ENCODE measurements at regions not wholly inside any gene's neighbourhood (a gene's known extent, or its start where the extent isn't known, plus 50 kb on each side); places are given as distances from the start of the nearest gene placed in this dataset.
"Not testable (repeated sequence)": the region's sequence is repeated elsewhere in the genome, so short reads cannot be mapped to it uniquely, and the experiment has no call there.

DNA sequence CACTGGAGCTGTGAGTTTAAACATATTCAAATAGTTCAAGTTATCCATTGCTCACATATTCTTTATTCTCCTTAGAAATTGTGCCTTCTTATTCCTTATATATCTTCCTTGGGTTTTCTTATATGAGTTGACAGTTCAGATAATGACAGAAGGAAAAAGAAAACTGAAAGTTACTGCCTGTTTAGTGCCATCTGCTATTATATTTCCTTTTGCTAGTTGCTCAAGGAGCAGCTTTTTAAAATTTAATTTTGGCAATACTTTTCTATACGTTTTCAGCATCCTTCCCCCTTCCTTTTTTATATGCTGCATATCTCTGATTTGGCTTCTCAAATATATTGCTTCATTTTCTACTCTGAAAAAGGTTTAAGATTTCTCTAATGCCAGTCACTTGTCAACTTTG, 903.1 kb upstream of the SPRY2 start:
- no peak for DNase-seq (ENCODE audit: low read depth)

DNA sequence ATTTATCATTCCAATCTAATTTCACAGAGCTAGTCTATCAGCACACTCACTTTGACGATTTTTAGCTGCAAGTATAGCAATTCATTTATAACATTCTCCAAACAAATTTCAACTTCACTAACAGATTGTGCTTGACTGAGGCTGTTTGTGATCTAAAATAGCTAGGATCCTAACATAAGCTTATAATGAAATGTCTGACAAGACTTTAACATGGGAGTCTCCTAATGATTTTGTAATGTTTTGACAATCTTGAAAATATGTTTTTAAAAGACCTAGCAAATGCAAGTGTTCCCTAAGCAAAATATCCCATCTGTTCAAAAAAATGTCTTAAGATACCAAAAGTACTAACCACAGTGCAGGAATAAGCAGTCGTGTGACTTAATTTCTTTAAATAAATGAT, 889.5 kb upstream of the SPRY2 start:
- no peak for DNase-seq (ENCODE audit: low read depth)

DNA sequence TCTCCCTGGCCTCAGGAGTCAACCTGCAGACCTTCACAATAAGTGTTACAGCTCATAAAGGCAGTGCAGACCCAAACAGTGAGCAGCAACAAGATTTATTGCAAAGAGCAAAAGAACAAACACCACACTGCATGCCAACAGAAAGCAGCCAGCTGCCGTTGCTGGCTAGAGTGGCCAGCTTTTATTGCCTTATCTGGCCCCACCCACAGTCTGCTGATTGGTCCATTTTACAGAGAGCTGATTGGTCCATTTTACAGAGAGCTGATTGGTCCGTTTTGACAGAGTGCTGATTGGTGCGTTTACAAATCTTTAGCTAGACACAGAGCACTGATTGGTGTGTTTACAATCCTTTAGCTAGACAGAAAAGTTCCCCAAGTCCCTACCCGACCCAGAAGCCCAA, 885.9 kb upstream of the SPRY2 start:
- not testable (repeated sequence) for DNase-seq (ENCODE audit: low read depth)

DNA sequence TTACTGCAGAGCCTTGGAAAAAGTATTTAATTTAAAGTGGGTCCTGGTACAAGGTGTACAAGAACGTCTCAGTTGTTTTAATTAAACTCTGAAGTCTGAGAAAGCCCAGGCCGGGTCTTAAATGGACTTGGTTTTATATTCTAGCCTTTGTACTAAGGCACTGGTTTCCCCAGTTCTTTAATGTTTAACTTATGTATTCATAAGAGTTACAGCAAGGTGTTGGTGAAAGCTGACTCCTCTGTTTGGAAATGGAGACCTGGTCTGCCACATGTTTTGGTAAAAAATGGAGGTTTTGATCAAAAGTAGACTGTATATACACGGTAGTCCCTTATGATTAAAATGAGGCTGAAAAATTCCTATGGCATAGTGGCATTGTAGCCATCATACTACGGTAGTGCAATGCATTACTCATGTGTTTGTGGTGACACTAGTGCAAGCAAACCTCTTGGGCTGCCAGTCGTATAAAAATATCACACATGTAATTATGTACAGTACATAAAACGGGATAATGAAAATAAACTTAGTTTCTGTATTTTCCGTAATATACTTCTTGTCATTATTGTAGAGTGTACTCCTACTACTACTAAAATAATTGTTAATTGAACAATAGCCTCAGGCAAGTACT, 883.4 kb upstream of the SPRY2 start:
- no peak for DNase-seq (ENCODE audit: low read depth)

DNA sequence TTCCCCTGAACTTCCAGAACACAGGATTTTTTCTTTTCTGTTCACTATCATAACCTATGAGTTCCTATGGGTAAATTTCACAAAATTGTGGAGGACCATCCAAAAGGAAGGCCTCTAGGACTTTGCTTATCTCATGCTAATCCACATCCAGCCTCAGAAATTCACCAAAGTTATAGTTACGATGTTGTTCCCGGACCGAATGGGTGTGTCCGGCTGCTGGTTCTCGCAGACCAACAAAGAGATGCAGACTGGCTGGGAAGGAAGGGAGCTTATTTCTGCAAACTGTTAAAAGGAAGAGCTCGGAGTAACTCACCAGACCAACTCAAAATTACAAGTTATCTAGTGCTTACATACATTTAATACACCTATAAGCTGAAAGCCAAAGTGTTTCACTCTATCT, 882.9 kb upstream of the SPRY2 start:
- DNase-seq (ENCODE audit: low read depth), result no peak

DNA sequence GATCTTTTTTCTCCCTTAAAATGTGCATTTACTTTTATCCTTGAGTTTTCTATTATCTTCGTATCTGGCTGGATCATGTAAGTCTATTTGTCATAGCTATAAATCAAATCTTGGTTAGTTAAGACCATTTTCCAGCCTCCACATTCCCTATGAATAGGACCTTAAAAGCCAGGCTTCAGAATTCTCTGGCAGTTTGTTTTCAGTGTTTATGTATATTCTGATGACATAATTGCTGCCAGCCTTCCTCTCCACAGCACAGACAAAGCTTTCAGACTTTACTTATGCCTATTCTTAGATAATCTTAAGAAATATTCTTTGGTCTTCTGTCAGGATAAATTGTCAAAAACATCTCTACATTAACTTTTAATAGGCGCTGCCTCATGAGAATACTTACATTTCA, 870.8 kb upstream of the SPRY2 start:
- no peak for DNase-seq (ENCODE audit: low read depth)

DNA sequence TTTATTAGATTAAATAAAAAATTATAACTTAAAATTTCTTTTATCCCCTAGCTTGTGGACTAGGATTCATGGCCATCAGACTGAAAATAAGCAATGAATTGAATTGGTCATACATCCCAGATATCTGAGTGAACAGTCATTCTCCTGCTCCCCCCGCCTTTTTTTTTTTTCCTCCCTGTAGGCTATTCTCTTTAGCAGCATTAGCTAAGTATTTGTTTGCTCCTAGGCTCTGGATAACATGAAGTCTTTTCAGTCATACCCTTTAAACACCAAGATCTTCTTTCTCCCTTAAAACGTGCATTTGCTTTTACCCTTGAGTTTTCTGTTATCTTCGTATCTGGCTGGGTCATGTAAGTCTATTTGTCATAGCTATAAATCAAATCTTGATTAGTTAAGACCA, 866.7 kb upstream of the SPRY2 start:
- DNase-seq (ENCODE audit: low read depth), result no peak

DNA sequence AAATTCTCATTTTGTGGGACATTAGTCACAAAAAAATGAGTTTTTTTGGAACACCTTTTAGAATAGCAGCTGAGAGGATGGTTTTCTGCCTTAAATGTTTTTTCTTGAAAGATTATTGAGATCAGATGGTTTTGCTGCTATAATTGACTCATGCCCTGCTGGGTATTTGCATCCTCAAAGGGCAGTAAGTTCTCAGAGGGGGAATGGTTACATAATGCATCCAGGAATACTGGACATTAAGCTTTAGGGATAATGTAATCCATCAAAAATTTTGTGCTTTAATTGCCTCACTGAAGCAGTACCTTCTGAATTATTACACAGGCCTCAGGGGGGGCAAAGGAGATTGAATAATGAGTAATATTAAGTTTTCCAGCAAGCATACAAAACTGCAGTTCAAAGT, 866.3 kb upstream of the SPRY2 start:
- DNase-seq (ENCODE audit: low read depth), result no peak

DNA sequence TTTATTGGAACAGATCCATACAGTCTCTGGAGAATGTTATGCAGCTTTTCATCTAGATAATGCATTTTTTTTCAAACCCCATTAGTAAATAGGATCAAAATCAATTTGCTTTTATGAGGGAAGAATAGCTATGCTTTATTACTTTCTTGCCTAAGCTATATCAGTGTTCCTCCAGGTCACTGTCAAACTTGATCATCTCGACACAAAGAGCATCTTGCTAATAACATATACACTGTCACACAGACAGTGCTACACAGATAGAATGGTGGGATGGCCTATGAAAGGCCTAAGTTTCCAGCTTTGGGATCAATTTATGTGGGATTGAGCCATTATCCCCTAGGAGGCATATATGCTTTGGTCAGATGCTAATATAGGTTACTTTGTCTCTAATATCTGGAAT, 862.9 kb upstream of the SPRY2 start:
- no peak for DNase-seq (ENCODE audit: low read depth)

DNA sequence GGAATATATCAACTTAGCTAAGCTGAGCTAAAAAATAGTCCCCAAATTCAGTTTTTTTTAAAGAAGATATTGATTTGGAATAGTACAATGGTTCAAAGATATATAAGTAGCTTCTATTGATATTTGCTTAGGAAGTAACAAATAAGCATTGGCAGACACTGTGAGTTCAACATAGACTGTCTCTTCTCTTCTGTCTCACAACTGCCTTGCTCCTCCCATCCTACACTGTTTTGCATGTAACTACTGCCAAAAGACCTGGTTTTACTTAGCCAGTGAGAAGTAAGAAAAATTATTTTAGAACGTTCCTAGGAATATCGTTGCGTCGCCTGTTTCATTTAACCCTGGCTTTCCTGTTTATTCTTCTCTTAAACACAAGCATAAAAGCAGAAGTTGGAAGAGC, 859.0 kb upstream of the SPRY2 start:
- no peak for DNase-seq (ENCODE audit: low read depth)

DNA sequence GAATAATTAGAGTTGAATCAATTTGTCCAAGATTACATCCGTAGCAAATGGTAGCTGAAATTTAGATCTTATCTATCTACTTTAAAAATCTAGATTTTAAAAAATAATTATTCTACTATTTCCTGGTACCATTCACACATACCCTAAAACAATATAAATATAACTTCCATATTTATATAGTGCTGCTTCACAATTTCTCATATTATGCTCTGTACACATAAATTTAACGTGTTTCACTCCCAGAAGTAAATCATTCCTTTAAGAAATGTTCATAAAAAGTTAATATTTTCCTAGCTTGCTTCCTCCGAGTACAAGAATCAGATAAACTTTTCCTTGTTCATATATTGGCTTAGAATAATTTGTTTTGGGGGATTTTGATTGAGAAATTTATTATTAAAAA, 857.0 kb upstream of the SPRY2 start:
- no peak for DNase-seq (ENCODE audit: low read depth)

DNA sequence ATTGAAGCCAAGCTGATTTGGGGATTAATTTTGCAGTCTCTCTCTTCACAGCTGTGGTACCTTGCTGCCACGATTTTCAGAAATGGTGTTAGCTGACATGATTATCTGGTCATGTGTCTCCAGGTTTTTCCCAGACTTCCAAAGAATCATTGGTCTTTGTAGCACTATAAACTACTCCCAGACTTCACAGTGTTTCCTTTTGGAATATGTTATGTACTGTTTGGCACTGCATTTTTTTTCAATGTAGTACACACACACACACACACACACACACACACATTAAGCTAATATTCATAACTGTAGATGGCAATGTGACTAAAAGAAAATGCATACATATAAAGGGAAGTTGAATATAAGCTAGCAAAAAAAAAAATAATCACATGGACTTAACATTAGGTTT, 856.6 kb upstream of the SPRY2 start:
- DNase-seq (ENCODE audit: low read depth), result no peak

DNA sequence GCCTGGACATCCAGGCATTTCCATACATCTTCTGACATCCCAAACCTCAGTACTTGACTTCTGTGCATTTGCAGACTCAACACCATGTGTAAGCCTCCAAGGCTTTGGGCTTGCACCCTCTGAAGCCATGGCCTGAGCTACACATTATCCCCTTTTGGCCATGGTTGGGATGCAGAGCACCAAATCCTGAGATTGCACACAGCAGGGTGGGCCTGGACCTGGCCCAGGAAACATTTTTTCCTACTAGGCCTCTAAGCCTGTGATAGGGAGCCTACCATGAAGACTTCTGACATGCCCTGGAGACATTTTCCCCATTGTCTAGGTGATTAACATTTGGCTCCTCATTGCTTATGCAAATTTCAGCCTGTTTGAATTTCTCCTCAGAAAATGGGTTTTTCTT, 853.4 kb upstream of the SPRY2 start:
- no peak for DNase-seq (ENCODE audit: low read depth)

DNA sequence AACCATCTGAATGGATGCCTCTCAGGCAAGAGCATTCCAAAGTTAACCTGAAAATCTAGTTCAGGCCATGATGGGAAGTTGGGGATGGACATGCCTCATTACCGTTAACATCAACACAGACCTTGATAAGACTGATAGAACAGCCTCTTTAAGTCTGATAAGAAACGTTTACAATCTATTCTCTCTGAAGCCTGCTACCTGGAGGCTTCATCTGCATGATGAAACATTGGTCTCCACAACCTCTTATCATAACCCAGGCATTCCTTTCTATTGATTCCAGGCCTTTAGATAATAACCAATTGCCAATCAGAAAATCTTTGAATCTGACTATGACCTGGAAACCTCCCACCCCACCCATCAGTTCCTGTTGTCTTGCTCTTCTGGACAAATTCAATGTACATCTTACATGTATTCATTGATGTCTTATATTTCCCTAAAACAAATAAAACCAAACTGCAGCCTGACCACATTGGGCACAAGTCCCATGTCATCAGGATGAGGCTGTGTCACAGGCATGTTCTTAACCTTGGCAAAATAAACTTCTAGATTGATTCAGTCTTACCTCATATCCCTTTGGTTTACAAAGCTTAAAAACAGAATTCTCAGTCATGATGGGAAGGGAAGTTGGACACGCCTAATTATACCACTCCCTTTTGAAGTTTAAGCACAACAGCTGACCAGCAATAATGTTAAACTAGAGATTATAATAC, 843.8 kb upstream of the SPRY2 start:
- DNase-seq (ENCODE audit: low read depth), result no peak

DNA sequence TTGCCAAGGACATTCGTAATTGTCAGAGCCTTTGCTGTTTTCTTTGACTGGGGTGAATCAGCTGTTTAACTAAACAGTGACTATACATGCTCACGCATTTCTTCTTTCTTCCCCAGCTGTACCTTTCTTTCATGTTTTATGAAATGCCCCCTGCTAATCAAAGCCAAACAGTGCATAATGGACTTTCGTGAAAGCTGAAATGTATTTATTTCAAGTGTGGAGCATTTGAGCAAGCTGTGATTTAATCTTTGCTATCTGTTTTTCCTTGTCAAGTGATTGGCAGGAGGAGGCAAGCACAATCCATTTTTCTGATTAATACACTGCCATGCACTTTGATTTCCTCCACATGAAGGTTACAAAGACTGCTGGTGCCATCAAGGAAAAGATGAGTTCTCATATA, 831.7 kb upstream of the SPRY2 start:
- no peak for DNase-seq (ENCODE audit: low read depth)

DNA sequence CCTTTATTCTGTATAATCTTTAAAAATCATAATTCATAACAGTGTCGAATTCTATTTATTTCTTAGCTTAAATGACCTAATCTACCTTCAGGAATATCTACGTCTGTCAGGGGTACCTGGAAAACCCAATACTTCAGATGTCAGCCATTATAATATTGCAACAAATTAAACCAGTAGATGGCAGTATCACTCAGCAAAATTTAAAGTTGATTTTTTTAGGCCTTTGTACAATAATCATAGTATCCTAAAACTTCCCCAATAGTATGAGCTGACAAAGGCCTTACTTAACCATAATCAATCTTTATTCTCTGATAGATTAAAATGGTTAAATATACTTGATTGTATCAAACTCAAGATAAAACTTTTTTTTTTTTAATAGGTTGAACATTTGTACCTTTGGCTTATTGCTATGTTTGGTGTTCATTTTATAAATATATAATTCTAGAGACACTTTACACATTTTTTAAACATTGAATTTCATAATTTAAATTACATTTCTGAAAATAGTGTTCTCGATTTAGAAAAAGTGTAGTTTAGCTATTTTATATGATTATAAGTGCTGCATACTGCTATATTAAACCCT, 830.2 kb upstream of the SPRY2 start:
- no peak for DNase-seq (ENCODE audit: low read depth)

DNA sequence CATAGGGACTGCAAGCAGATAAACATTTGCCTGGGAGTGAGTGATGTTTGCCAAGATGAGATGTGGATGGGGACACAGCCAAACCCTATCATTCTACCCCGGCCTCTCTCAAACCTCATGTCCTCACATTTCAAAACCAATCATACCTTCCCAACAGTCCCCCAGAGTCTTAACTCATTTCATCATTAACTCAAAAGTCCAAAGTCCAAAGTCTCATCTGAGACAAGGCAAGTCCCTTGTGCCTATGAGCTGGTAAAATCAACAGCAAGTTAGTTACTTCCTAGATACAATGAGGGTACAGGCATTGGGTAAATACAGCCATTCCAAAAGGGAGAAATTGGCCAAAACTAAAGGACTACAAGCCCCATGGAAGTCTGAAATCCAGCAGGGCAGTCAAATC, 822.9 kb upstream of the SPRY2 start:
- DNase-seq (ENCODE audit: low read depth), result not testable (repeated sequence)

DNA sequence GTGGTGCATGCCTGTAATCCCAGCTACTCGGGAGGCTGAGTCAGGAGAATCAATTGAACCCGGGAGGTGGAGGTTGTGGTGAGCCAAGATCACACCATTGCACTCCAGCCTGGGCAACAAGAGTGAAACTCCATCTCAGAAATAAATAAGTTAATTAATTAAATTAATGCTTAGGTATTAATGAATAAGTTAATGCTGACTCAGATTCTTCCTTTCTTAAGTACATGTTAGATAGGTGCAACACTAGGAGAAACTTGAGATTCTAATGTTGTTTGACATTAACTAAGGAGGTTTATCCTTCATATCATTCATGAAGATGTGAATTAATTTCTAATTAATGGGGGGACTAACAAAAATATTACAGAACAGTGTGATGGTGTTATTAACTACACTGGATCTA, 812.6 kb upstream of the SPRY2 start:
- DNase-seq (ENCODE audit: low read depth), result no peak

DNA sequence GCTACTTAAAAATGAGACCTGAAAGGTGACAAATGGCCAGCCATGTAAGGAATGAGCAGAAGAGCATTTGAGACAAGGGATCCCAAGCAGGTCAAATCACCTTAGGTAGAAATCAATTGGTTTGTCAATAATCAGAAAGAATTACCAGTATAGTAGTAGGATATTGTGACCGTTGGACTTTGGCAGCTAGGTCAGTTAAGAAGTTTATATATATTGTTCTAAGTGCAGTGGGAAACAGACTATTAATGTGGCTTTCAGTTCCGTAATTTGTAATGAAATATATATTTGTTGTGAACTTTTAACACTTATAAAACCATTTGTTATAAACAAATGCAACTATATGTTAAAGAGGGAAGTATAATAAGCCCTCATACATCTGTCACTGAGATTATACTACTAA, 807.9 kb upstream of the SPRY2 start:
- no peak for DNase-seq (ENCODE audit: low read depth)

DNA sequence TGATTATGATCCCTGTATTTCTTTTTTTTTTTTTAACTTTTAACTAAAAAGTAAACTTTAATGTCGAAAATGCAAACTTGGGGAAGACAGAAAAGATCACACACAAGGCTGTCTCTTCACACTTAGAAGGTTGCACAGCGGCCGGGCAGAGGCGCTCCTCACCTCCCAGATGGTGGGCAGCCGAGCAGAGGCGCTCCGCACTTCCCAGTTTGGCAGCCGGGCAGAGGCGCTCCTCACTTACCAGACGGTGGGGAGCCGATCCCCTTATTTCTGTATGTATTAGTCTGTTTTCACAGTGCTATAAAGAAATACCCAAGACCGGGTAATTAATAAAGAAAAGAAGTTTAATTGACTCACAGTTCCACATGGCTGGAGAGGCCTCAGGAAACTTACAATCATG, 805.6 kb upstream of the SPRY2 start:
- DNase-seq (ENCODE audit: low read depth), result not testable (repeated sequence)

DNA sequence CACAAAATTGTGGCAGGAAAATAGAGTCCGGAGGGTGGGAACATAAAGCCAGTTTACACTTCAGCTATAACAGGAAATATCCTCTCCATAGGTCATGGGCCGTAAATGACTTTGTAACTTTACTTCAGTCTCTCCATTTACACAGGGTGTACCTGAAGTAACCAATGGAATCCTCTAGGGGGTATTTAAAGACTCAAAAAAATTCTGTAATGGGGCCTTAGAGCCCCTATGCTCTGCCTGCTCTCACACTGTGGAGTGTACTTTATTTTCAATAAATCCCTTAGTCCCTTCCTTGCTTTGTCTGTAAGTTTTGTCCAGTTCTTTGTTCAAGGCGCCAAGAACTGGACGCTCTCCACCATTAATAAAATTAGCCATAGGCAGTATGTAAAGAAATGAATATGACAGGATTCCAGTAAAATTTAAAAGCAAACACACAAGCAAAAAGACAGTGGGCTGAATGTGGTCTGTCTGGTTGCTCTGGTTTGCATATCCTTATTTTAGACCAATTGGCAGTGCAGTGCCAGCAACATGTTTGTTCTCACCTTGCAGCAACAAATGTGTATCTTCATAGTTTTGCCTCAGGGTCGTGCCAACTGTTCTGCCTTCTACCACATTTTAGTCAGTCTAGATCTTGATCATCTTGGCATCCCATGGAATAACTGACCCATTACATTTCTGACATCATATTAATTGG, 801.5 kb upstream of the SPRY2 start:
- no peak for DNase-seq (ENCODE audit: low read depth)

DNA sequence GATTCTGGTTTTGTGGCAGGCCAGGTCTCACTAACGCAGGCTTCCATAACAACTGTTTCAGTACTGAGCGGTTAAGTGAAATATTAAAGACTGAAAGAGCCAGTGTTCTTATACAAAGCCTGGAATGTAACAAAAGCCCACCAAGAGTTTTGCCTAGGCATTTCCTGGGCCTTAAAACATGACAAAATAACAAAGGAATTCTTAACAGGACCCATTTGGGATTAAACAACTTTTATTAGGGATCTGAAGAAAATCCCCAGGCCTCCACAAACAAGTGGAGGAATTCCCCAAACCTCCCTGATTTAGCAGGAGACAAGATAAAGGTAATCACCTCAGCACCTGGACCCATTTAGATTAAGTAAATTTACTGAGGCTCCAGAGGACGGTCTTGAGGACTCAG, 799.7 kb upstream of the SPRY2 start:
- no peak for DNase-seq (ENCODE audit: low read depth)

DNA sequence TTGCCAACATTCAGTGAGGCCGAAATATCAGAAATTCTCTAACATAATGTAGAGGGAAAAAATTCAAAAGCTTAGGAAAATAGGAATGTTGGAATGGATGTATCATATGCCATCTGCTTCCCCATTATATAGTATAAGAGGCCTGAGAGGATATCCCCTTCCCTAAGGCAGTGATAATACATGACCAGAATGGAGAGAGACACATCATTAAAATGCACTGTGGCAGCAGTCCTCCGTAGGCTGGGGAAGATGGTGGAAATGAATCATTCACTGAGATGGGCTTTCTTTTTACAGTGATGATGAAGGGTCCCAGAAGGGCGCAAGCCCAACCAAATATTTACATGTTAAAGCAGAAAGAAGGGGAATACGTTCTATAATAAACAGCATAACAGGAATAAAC, 799.1 kb upstream of the SPRY2 start:
- no peak for DNase-seq (ENCODE audit: low read depth)
